ENCODE measurements at regions not wholly inside any gene's neighbourhood (a gene's known extent, or its start where the extent isn't known, plus 50 kb on each side); places are given as distances from the start of the nearest gene placed in this dataset.

DNA sequence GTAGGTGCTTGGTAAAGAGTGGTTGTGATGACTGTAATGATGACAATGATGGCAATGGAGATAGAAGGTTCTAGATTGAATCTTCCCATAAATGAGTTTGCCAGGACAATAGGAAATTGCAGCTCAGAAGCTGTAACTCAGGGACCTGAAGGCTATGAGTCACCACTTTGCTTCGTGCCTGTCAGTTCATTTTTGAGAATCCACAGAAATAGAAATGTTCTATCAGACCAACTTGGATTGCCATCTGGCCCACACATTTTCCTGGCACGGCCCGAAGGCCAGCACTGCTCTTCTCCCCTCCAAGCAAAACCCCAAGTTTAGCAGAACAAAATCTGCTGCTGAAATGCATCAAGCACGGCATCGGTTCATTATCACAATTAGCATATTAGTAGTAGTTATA is 1127.0 kb downstream of the BCL11B start:
- Histone ChIP-seq H3K27ac (no peak overlapping the region), H3K9ac (no peak overlapping the region), H3K4me1 (no peaks in the 10 kb centered on the region), H3K36me3 (no peaks in the 10 kb centered on the region), H3K4me2 (no peak overlapping the region), H4K20me1 (no peaks in the 10 kb centered on the region), H3K27me3 (no peaks in the 10 kb centered on the region), H3K9me3 (replicated peaks in 1 of 11) (0 out of 22 replicates have a peak, but pooled peaks cover 0 to 4% (median 0%) of the 10 kb centered on the region in 11 experiments), H3K4me3 (no peak overlapping the region)
- no peak for TF ChIP-seq Cebpa-rat (IDR thresholded peaks at IDR 0.05)

DNA sequence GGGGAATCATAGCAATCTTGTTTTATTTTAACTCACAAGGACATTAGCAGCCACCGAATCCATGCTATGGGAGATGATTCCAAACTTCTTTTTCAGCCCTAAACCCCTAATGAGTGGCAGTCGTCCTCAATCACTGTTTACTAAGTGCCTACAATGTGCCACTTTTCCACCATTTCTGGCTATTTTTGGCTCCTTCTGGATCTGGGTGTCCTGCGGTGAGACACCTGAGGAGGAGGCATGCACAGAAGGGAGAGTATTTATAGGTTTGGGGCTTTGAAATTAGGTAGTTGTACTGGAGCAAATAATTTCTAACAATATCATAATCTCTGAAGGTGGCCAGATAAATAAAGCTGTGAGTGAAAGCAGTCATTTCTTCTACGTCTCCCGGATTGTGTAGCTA is 1125.6 kb downstream of the BCL11B start:
- Histone ChIP-seq H3K9me3 (replicated peaks in 1 of 11) (0 out of 22 replicates have a peak, but pooled peaks cover 0 to 7% (median 0%) of the 10 kb centered on the region in 11 experiments), H3K9ac (no peak overlapping the region), H3K36me3 (no peaks in the 10 kb centered on the region), H3K27ac (no peak overlapping the region), H3K27me3 (no peaks in the 10 kb centered on the region), H3K4me2 (no peak overlapping the region), H4K20me1 (no peaks in the 10 kb centered on the region), H3K4me1 (no peaks in the 10 kb centered on the region), H3K4me3 (no peak overlapping the region)
- TF ChIP-seq Cebpa-rat (IDR thresholded peaks at IDR 0.05): no peak

DNA sequence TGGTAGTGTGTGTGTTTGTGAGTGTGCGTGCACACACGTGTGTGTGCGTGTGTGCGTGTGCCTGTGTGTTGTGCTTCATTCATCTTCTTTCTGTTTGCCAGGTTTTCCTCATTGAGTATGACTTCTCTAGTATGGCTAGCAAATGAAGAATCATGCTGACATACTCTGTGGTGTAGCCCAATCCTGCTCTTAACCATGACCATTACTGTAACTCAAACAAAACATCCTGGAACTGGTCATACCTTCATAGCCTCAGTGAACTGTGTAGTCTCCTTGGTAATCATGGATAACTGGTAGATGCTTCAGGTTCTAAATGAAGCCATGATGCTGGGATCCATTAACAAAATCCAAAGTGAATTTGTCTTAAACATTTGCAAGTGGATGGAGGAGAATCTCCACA is 1117.7 kb downstream of the BCL11B start:
- no peaks in the 10 kb centered on the region for H3K27me3 ChIP-seq
- H3K9ac ChIP-seq: no peak overlapping the region
- no peaks in the 10 kb centered on the region for H3K4me1 ChIP-seq
- no peaks in the 10 kb centered on the region for H3K36me3 ChIP-seq
- no peak for TF ChIP-seq Cebpa-rat (IDR thresholded peaks at IDR 0.05)
- no peak overlapping the region for H3K4me3 ChIP-seq
- 0 out of 22 replicates have a peak, but pooled peaks cover 0 to 7% (median 0%) of the 10 kb centered on the region in 11 experiments for H3K9me3 ChIP-seq (replicated peaks in 1 of 11)
- no peaks in the 10 kb centered on the region for H4K20me1 ChIP-seq
- H3K27ac ChIP-seq: no peak overlapping the region
- no peak overlapping the region for H3K4me2 ChIP-seq

DNA sequence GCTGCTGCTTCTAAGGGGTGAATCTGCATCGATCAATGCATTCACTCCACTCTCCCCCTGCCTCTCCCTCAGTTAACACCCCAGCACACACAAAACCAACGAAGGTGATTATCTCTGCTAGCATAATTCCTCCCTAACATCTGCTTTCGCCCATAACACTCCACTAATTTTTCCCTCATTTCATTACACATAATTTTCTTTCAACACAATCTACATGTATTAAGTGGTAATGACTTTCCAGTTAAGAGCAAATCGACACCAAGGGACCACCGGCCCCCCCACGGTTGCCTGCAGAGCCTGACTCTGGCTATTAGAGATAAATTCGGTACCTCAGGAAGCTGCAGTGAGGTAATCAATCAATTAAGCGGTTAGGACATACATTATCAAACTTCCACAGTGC is 1115.6 kb downstream of the BCL11B start:
- no peak overlapping the region for H3K4me3 ChIP-seq
- no peaks in the 10 kb centered on the region for H3K9me3 ChIP-seq (replicated peaks in 1 of 11)
- H3K4me2 ChIP-seq: no peak overlapping the region
- H3K27me3 ChIP-seq: no peaks in the 10 kb centered on the region
- peaks cover 0 to 7% (median 0%) of the 10 kb centered on the region in 10 experiments; a peak in 2 of 20 replicates for H3K4me1 ChIP-seq
- no peak for TF ChIP-seq Cebpa-rat (IDR thresholded peaks at IDR 0.05)
- no peak overlapping the region for H3K27ac ChIP-seq
- H3K9ac ChIP-seq: no peak overlapping the region
- no peaks in the 10 kb centered on the region for H3K36me3 ChIP-seq
- no peaks in the 10 kb centered on the region for H4K20me1 ChIP-seq

DNA sequence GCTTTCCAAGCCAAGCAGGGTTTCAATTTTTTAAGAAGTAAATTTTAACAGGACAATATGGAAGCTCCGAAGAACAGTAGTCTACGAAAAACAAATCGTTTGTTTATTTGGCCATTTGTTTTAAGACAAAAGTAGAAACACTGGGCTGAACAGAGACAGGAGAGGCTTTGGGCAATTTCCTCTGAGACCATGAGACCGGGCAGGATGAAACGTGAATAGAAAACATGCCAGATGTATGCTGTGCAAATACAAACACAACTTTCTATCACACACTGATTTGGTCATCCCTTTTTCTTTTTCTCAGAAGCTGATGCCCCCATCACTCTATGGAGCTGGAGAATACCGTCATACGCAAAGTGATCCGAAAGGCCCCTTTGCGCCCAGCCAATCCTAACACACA is 1111.1 kb downstream of the BCL11B start:
- Histone ChIP-seq H3K4me2 (peak overlapping the region in 4 of 11 experiments; percentile 21 to 39 (median 36); a peak in 4 of 22 replicates), H3K9ac (no peak overlapping the region), H3K4me1 (peaks cover 0 to 8% (median 0%) of the 10 kb centered on the region in 10 experiments; a peak in 2 of 20 replicates), H4K20me1 (no peaks in the 10 kb centered on the region), H3K36me3 (no peaks in the 10 kb centered on the region), H3K9me3 (replicated peaks in 1 of 11) (peaks cover 0 to 9% (median 3%) of the 10 kb centered on the region in 11 experiments; a peak in 10 of 22 replicates), H3K4me3 (no peak overlapping the region), H3K27ac (no peak overlapping the region), H3K27me3 (no peaks in the 10 kb centered on the region)
- TF ChIP-seq Cebpa-rat (IDR thresholded peaks at IDR 0.05): no peak

DNA sequence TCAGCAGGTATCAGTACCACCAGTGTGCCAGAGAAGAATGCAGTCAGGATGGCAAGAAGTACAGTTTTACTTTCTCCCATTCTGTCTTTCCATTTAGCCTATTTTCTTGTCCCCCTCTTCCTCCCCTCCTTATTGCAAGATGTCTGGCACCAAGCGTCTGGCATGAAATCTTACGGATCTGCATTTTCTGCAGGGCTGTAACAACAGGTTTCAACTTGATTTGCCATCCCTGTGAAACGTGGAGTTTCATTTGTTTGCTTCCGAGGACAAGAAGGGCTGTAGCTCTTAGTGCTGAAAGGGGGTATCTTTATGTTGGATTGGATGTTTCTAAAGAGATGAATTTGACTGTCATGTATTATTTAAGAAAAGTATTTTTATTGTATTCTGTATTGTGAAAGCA is 1110.6 kb downstream of the BCL11B start:
- TF ChIP-seq Cebpa-rat (IDR thresholded peaks at IDR 0.05): no peak
- no peak overlapping the region for H3K27ac ChIP-seq
- no peaks in the 10 kb centered on the region for H4K20me1 ChIP-seq
- peaks cover 0 to 13% (median 5%) of the 10 kb centered on the region in 11 experiments; a peak in 10 of 22 replicates for H3K9me3 ChIP-seq (replicated peaks in 1 of 11)
- H3K4me1 ChIP-seq: peaks cover 0 to 9% (median 0%) of the 10 kb centered on the region in 10 experiments; a peak in 3 of 20 replicates
- H3K27me3 ChIP-seq: no peaks in the 10 kb centered on the region
- H3K36me3 ChIP-seq: no peaks in the 10 kb centered on the region
- H3K9ac ChIP-seq: no peak overlapping the region
- H3K4me3 ChIP-seq: no peak overlapping the region
- H3K4me2 ChIP-seq: peak overlapping the region in 4 of 11 experiments; percentile 21 to 39 (median 36); a peak in 4 of 22 replicates

DNA sequence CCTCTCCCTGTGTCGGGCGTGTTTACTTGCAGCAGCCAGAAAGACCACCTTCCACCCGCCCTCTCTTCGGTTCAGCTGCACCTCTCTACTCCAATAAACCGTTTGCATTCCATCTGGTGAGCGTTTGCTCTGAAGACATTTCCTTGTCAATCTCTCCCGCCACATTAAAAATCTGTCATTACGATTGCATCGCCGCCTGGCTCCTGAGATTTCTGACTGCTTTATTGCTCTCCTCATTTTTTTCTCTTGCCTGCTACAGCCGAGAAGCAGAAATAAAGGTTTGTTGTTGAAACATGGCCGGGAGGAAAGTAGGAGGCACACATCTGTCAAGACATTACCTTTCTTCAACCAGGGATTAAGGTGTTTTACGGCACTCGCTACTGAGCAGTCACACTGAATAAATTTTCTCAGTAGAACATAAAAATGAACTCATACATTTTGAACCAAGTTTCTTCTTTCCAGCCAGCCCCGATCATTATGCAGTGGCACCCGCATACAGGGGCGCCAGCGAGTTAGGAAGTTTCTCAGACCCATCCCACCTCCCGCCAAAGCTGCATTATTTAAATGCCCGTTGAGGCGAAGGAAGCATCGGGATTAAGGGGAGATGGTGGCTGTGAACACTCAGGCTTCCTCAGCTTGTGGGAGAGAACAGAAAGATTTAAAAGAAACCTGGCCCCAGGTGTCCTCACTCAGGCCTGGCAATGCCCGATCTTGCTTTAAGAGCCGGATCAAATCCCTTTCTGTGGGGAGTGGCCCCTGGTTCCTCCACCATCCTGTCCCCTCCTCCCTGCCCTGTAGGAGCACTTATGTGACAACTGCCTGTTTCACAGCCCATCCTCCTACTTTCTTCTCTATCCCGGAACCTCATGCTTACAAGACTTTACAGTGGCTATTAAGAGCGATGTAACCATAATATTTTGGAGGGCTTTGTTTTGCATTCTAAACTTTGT is 1108.9 kb downstream of the BCL11B start:
- H3K9ac ChIP-seq: no peak overlapping the region
- H3K27me3 ChIP-seq: peaks cover 0 to 5% (median 0%) of the 10 kb centered on the region in 11 experiments; a peak in 1 of 22 replicates
- H3K4me1 ChIP-seq: peaks cover 9 to 27% (median 17%) of the 10 kb centered on the region in 10 experiments
- no peak for TF ChIP-seq Cebpa-rat (IDR thresholded peaks at IDR 0.05)
- no peaks in the 10 kb centered on the region for H4K20me1 ChIP-seq
- no peak overlapping the region for H3K4me2 ChIP-seq
- H3K4me3 ChIP-seq: no peak overlapping the region
- peaks cover 0 to 15% (median 6%) of the 10 kb centered on the region in 11 experiments; a peak in 11 of 22 replicates for H3K9me3 ChIP-seq (replicated peaks in 1 of 11)
- H3K36me3 ChIP-seq: no peaks in the 10 kb centered on the region
- no peak overlapping the region for H3K27ac ChIP-seq

DNA sequence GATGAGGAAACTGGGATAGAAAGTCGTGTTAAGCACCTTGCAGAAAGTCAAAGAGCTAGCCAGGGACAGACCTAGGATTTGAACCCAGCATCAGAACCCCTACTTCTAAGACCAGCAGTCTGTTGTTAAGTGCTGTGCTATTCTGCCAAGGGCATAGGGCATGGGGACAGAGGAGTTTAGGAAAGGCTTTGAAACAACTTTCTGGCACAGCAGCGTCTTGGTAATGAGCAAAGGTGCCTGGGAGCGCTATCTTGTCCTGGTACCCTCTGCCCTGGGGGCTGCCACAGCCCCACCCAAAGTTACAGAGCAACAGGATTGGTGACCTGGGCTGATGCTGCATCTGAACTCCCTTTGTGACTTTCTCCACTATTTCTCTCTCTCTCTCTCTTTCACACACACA is 1108.1 kb downstream of the BCL11B start:
- Histone ChIP-seq H3K27ac (no peak overlapping the region), H3K4me1 (peaks cover 9 to 34% (median 23%) of the 10 kb centered on the region in 10 experiments), H3K4me3 (no peak overlapping the region), H3K4me2 (no peak overlapping the region), H3K9ac (no peak overlapping the region), H3K9me3 (replicated peaks in 1 of 11) (peaks cover 0 to 15% (median 11%) of the 10 kb centered on the region in 11 experiments; a peak in 13 of 22 replicates), H3K36me3 (no peaks in the 10 kb centered on the region), H4K20me1 (no peaks in the 10 kb centered on the region), H3K27me3 (peaks cover 0 to 5% (median 0%) of the 10 kb centered on the region in 11 experiments; a peak in 1 of 22 replicates)
- no peak for TF ChIP-seq Cebpa-rat (IDR thresholded peaks at IDR 0.05)

DNA sequence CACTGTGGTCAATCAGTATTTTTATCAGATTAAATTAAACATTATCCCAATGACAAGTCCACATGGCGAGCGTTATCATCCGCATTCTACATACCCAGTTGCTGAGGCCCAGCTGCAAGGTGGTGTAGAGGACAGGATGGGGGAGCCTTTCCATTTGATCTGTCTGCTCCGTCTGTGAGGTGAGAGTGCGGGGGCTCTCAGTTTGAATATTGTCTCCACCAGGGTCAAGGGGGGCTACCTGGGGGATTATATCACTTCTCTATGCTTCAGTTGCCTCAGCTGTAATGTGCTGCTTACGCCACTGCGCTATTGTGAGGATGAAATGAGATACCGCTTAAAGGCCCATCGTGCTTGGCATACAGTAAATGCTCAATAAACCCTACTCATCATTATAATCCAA is 1106.0 kb downstream of the BCL11B start:
- TF ChIP-seq Cebpa-rat (IDR thresholded peaks at IDR 0.05): no peak
- Histone ChIP-seq H3K27ac (no peak overlapping the region), H3K4me2 (0 out of 22 replicates have a peak overlapping the region, but pooled peaks of 1 of the 11 experiments have one; percentile 92), H3K27me3 (peaks cover 0 to 5% (median 0%) of the 10 kb centered on the region in 11 experiments; a peak in 1 of 22 replicates), H3K9me3 (replicated peaks in 1 of 11) (peaks cover 0 to 20% (median 13%) of the 10 kb centered on the region in 11 experiments; a peak in 13 of 22 replicates), H3K4me3 (no peak overlapping the region), H4K20me1 (no peaks in the 10 kb centered on the region), H3K9ac (no peak overlapping the region), H3K36me3 (no peaks in the 10 kb centered on the region), H3K4me1 (peaks cover 9 to 52% (median 37%) of the 10 kb centered on the region in 10 experiments)

Data from BLaER1 treated with 17β-estradiol and CSF1 and Interleukin-3, amounts not matched to agents 10 nM and 100 nM (cell line).